Tibial nerve (tissue), 4 donors: ENCODE measurements at regions not wholly inside any gene's neighbourhood (a gene's known extent, or its start where the extent isn't known, plus 50 kb on each side); places are given as distances from the start of the nearest gene placed in this dataset.

Source experiments
- DNase-seq, 2 donors: peaks; one replicate each; pipeline ENCODE4 v3.0.0-alpha.2; 2019; ENCODE audit warnings: low spot score in 2 of 2
- H3K27ac ChIP-seq, 4 donors: fragments of 200-600 bp; sonication (generic) in 3 of 4; one replicate each; pipeline ENCODE4 v1.5.1; 2017 to 2019; ENCODE audit warnings: mild to moderate bottlenecking in 1 of 4
- H3K27me3 ChIP-seq, 2 donors: fragments of 200-600 bp; sonication (generic) in 1 of 2; one replicate each; pipeline versions ENCODE4 v1.5.1 to v1.6.0; 2017 to 2019
- H3K36me3 ChIP-seq, 3 donors: fragments of 200-600 bp; sonication (generic); one replicate each; pipeline ENCODE4 v1.5.1; 2018 to 2019
- H3K4me1 ChIP-seq, 4 donors: fragments of 200-600 bp; sonication (generic) in 3 of 4; one replicate each; pipeline ENCODE4 v1.5.1; 2017 to 2019
- H3K4me3 ChIP-seq, 4 donors: fragments of 200-600 bp; sonication (generic) in 3 of 4; one replicate each; pipeline ENCODE4 v1.5.1; 2017 to 2019; ENCODE audit warnings: mild to moderate bottlenecking in 1 of 4, moderate library complexity in 1 of 4
- H3K9me3 ChIP-seq, 4 donors: fragments of 200-600 bp; sonication (generic) in 3 of 4; one replicate each; pipeline ENCODE4 v1.5.1; 2017 to 2019
- CTCF ChIP-seq, 5 experiments: fragments of 200-600 bp in 3 of 5; fragments of 450-650 bp in 2 of 5; sonication (generic) in 3 of 5; IDR thresholded peaks; one replicate each; pipeline ENCODE4 v1.5.1; 2016 to 2019; ENCODE audit warnings: antibody characterized with exemption in 5 of 5, mild to moderate bottlenecking in 3 of 5, moderate library complexity in 2 of 5
- EP300 ChIP-seq, 2 donors: sonication (generic); formaldehyde crosslinking; IDR thresholded peaks; one replicate each; pipeline ENCODE4 v1.6.1; 2017; ENCODE audit warnings: antibody characterized with exemption in 2 of 2, mild to moderate bottlenecking in 1 of 2
- POLR2A ChIP-seq, 2 donors: fragments of 450-650 bp; IDR thresholded peaks; one replicate each; pipeline ENCODE4 v1.6.1; 2017; ENCODE audit warnings: antibody characterized with exemption in 2 of 2, mild to moderate bottlenecking in 2 of 2, moderate library complexity in 2 of 2
- WGBS, 2 donors: methylation state at CpG; one replicate each; pipeline ENCODE4 v1.1.5; 2018; 5-methylcytosine and 5-hydroxymethylcytosine counted together

- Histone ChIP-seq H3K4me1 (peaks cover 0 to 19% (median 0%) of the 10 kb centered on the region in 4 donors), H3K27ac (no peak overlapping the region), H3K27me3 (no peaks in the 10 kb centered on the region), H3K4me3 (no peak overlapping the region), H3K36me3 (no peaks in the 10 kb centered on the region), H3K9me3 (no peaks in the 10 kb centered on the region)
- WGBS, 2 donors = 86 to 88% methylated on average over 2 of the region's 2 CpGs
- TF ChIP-seq CTCF (IDR thresholded peaks at IDR 0.05) (no peak), POLR2A (IDR thresholded peaks at IDR 0.05) (no peak), EP300 (IDR thresholded peaks at IDR 0.05) (no peak)
- no peak for DNase-seq
Measured at GRCh38 chr1:43054961-43055360, 96.3 kb upstream of the SLC2A1 start.

- Histone ChIP-seq H3K27ac (peak overlapping the region in 1 of 4 donors; percentile 21), H3K4me3 (no peak overlapping the region), H3K36me3 (no peaks in the 10 kb centered on the region), H3K9me3 (no peaks in the 10 kb centered on the region), H3K27me3 (no peaks in the 10 kb centered on the region), H3K4me1 (peaks cover 0 to 23% (median 0%) of the 10 kb centered on the region in 4 donors)
- WGBS, 2 donors = 26 to 41% methylated on average over 2 of the region's 2 CpGs
- no peak for TF ChIP-seq POLR2A (IDR thresholded peaks at IDR 0.05)
- no peak for TF ChIP-seq EP300 (IDR thresholded peaks at IDR 0.05)
- no peak for TF ChIP-seq CTCF (IDR thresholded peaks at IDR 0.05)
- no peak for DNase-seq
Measured at GRCh38 chr1:43052786-43053439, 94.2 kb upstream of the SLC2A1 start.

- Histone ChIP-seq H3K36me3 (no peaks in the 10 kb centered on the region), H3K4me3 (no peak overlapping the region), H3K27ac (no peak overlapping the region), H3K9me3 (no peaks in the 10 kb centered on the region), H3K27me3 (no peaks in the 10 kb centered on the region), H3K4me1 (peaks cover 0 to 23% (median 0%) of the 10 kb centered on the region in 4 donors)
- WGBS, 2 donors = 87 to 88% methylated on average over 1 of the region's 1 CpG
- DNase-seq = no peak
- TF ChIP-seq CTCF (IDR thresholded peaks at IDR 0.05) (no peak), POLR2A (IDR thresholded peaks at IDR 0.05) (no peak), EP300 (IDR thresholded peaks at IDR 0.05) (no peak)
Measured at GRCh38 chr1:43052322-43052721, 93.7 kb upstream of the SLC2A1 start.

- DNase-seq = no peak
- H3K4me1 ChIP-seq = peaks cover 0 to 18% (median 0%) of the 10 kb centered on the region in 4 donors
- 50 to 59% methylated on average over 2 of the region's 2 CpGs for WGBS, 2 donors
- no peaks in the 10 kb centered on the region for H3K9me3 ChIP-seq
- peak overlapping the region in 1 of 4 donors; percentile 3 for H3K27ac ChIP-seq
- no peaks in the 10 kb centered on the region for H3K27me3 ChIP-seq
- H3K36me3 ChIP-seq = no peaks in the 10 kb centered on the region
- no peak for TF ChIP-seq POLR2A (IDR thresholded peaks at IDR 0.05)
- no peak overlapping the region for H3K4me3 ChIP-seq
Measured at GRCh38 chr1:43049481-43049880, 90.8 kb upstream of the SLC2A1 start.

GRCh38 chr1:43048601-43049011 is 89.9 kb upstream of the SLC2A1 start:
- no peaks in the 10 kb centered on the region for H3K9me3 ChIP-seq
- WGBS, 2 donors = 67% methylated on average over 2 of the region's 2 CpGs; no CpG with 5 or more reads in 1 of the 2 donors
- DNase-seq = no peak
- no peak for TF ChIP-seq POLR2A (IDR thresholded peaks at IDR 0.05)
- no peak for TF ChIP-seq EP300 (IDR thresholded peaks at IDR 0.05)
- TF ChIP-seq CTCF (IDR thresholded peaks at IDR 0.05) = no peak
- H3K27ac ChIP-seq = no peak overlapping the region
- no peaks in the 10 kb centered on the region for H3K36me3 ChIP-seq
- no peak overlapping the region for H3K4me3 ChIP-seq
- peaks cover 0 to 18% (median 0%) of the 10 kb centered on the region in 4 donors for H3K4me1 ChIP-seq
- H3K27me3 ChIP-seq = no peaks in the 10 kb centered on the region
